ENCODE measurements at regions not wholly inside any gene's neighbourhood (a gene's known extent, or its start where the extent isn't known, plus 50 kb on each side); places are given as distances from the start of the nearest gene placed in this dataset.

DNA sequence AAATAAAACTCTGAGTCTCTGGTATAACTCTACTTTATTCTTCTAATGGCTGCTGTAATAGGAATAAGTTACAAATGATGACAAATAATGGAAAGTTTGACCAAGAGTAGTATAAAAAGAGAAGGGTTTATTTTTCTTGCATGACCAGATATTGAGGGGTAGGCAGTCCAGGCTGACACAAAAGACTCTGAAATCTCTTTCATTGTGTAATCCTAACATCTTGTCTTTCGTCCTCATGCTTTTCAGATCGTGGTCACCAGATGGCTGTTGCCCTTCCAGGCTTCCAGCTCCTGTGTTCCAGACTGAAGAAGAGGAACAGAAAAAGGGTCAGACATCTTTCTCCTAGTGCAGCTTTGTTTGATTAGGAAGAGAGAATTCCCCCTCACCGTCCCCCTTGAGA is 176.9 kb upstream of the GK2 start:
- no peak for DNase-seq (ENCODE audit: low spot score in 2 of 2)
- intact Hi-C loops (cut with DNase I; ENCODE audit: low total_unique reads), result no loop called here
- H3K4me3 ChIP-seq (ENCODE audit: low read depth, poor library complexity, severe bottlenecking), result no peak overlapping the region
- 60 to 65% methylated on average over 3 of the region's 3 CpGs for WGBS, 2 donors
- TF ChIP-seq, protein P1, sequence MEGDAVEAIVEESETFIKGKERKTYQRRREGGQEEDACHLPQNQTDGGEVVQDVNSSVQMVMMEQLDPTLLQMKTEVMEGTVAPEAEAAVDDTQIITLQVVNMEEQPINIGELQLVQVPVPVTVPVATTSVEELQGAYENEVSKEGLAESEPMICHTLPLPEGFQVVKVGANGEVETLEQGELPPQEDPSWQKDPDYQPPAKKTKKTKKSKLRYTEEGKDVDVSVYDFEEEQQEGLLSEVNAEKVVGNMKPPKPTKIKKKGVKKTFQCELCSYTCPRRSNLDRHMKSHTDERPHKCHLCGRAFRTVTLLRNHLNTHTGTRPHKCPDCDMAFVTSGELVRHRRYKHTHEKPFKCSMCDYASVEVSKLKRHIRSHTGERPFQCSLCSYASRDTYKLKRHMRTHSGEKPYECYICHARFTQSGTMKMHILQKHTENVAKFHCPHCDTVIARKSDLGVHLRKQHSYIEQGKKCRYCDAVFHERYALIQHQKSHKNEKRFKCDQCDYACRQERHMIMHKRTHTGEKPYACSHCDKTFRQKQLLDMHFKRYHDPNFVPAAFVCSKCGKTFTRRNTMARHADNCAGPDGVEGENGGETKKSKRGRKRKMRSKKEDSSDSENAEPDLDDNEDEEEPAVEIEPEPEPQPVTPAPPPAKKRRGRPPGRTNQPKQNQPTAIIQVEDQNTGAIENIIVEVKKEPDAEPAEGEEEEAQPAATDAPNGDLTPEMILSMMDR (IDR thresholded peaks at IDR 0.05), result no peak
- no peak for TF ChIP-seq POLR2A (IDR thresholded peaks at IDR 0.05)

- intact Hi-C loops (cut with DNase I; ENCODE audit: low total_unique reads), result no loop called here
- no peak overlapping the region for H3K4me3 ChIP-seq (ENCODE audit: low read depth, poor library complexity, severe bottlenecking)
- WGBS, 2 donors, result 57 to 60% methylated on average over 1 of the region's 1 CpG
- no peak for DNase-seq (ENCODE audit: low spot score in 2 of 2)
- no peak for TF ChIP-seq POLR2A (IDR thresholded peaks at IDR 0.05)
- TF ChIP-seq, protein P1 (IDR thresholded peaks at IDR 0.05), result no peak
Observed at GRCh38 chr4:79584352-79584751, 176.3 kb upstream of the GK2 start.

DNA sequence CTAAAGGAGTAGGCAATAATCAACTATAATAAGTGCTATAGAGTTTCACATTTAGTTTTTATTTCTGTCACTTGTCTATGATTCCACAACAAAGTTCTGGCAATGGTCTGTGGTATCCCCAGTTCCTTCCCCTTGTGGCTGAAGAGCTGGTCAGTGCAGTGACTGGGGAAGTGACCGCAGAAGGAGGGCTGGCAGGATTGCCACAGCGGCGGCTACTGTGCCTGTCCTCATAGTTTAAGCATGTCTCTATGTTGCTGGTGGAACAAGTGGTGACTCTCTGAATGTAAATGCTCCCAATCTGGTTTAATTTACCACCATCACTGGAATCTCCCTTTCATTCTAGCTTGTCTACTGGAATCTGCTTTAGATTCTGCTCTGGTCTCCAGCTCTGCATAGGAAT is 170.6 kb upstream of the GK2 start:
- TF ChIP-seq POLR2A (IDR thresholded peaks at IDR 0.05), result no peak
- TF ChIP-seq, protein P1 (IDR thresholded peaks at IDR 0.05), result no peak
- DNase-seq (ENCODE audit: low spot score in 2 of 2), result no peak
- 80 to 91% methylated on average over 3 of the region's 3 CpGs for WGBS, 2 donors
- no peak overlapping the region for H3K4me3 ChIP-seq (ENCODE audit: low read depth, poor library complexity, severe bottlenecking)
- intact Hi-C loops (cut with DNase I; ENCODE audit: low total_unique reads), result no loop called here

DNA sequence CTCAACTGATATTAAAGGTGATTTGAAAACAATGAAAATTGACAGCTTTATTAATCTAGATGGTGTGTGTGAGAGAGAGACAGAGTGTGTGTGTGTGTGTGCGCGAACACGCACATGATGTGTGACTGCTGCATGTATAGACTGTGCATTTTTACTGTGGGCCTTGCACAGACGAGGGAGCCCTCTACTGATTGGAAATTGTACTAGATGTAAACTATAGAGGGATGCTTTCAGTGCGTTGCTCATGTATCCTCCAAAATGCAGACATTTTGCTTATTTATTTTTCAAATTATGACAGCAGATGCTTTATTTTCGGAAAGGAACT is 168.4 kb upstream of the GK2 start:
- no peak overlapping the region for H3K4me3 ChIP-seq (ENCODE audit: low read depth, poor library complexity, severe bottlenecking)
- TF ChIP-seq POLR2A (IDR thresholded peaks at IDR 0.05), result no peak
- TF ChIP-seq, protein P1 (IDR thresholded peaks at IDR 0.05), result no peak
- WGBS, 2 donors, result 25 to 43% methylated on average over 6 of the region's 6 CpGs
- intact Hi-C loops (cut with DNase I; ENCODE audit: low total_unique reads), result no loop called here
- no peak for DNase-seq (ENCODE audit: low spot score in 2 of 2)

DNA sequence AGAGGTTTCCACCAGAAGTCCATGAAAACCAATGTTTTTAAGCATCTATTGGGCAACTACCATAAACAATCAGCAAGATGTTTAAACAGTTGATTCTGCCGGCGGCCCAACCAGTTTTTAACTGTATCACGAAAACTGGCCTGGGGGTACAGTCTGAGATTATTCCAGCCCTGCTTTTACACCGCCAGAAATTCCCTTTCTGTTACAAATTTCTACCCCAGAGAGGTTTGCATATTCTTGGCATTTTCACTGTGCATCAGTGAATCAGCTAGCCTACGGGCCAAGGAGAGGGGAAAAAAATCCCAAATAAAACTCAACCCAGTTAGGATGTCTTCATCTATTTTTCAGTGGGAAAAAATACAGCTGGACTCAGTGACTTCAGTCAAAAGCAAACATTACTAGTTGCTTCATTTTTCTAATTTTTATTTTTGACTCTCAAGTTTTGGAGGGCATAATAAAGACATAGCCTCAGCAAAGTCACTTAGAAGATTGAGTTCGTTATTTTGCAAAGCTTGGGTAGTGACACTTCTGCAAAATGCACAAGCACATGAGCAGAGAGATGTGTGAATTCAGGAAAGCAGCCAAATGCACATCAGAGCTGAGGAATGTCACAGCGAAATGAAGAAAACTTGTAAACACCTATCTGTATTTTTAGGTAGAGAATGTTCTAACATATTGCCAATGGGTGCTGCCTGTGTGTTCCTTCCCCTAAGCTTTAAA is 167.8 kb upstream of the GK2 start:
- intact Hi-C loops (cut with DNase I; ENCODE audit: low total_unique reads), result no loop called here
- WGBS, 2 donors, result 27 to 38% methylated on average over 7 of the region's 7 CpGs
- no peak overlapping the region for H3K4me3 ChIP-seq (ENCODE audit: low read depth, poor library complexity, severe bottlenecking)
- TF ChIP-seq, protein P1 (IDR thresholded peaks at IDR 0.05), result no peak
- no peak for TF ChIP-seq POLR2A (IDR thresholded peaks at IDR 0.05)
- DNase-seq (ENCODE audit: low spot score in 2 of 2), result peak in 1 of 2 donors; percentile 46
